ENCODE measurements at regions not wholly inside any gene's neighbourhood (a gene's known extent, or its start where the extent isn't known, plus 50 kb on each side); places are given as distances from the start of the nearest gene placed in this dataset.
"Not testable (repeated sequence)": the region's sequence is repeated elsewhere in the genome, so short reads cannot be mapped to it uniquely, and the experiment has no call there.

DNA sequence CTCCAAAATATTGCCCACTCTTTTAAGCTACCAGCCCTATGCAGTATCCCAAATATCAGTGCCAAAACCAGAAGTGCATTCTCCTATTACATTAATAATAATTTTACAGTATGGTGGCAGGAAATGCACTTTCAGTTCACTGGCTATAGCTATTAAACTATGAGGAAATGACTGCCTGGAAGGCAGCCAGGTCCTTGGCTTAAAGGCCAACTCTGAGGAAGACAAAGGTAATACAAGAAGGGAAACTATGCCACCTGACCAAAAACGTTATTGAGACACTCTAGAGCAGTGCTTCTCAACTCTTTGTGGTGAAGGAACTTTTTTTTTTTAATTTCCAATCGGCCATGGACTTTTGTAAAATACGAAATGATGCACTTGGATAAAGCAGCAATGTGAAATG is 133.6 kb upstream of the VAMP7 start:
- TF ChIP-seq ZNF274 (IDR thresholded peaks at IDR 0.05; ENCODE audit: low read depth, low read length): no peak
- H3K4me3 ChIP-seq (ENCODE audit: low read length): no peak overlapping the region

DNA sequence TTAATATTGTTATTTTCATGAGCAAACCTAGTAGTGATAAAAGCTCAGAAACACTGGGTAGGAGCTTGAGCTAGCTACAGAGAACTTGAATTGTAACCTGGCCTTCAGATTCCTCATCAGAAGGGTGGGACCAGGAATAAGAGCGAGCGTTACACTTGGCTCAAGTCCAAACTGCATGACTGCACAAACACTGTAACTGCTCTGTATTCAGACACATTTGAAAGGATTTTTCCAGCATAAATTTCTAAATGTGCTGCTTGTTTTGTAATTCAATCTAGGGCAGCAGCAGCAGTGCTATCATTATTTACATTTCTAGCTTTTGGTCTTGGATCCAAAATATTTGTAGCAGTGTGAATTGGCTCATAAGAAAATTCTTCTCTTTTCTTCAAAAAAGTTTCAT is 133.0 kb upstream of the TMLHE start:
- H3K4me3 ChIP-seq (ENCODE audit: low read length): no peak overlapping the region
- TF ChIP-seq ZNF274 (IDR thresholded peaks at IDR 0.05; ENCODE audit: low read depth, low read length): no peak

DNA sequence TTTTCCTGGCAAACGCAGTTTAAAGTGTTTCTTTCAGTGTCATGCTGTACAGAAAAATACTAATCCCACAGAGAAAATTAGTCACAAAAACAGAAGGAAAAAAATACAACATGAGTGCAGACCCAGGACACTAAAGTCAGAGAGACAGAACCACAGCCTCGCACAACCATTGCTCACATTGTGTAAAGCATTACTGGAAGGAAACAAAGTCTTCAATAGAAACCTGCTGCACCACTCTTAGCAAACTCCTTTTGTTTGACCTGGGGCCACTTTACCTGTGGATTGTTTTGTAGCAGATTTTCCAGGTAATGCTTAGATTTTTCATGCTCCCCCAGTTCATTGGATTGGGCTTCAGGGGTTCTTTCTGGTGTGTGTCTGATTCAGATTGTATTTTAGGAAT is 131.8 kb upstream of the TMLHE start:
- H3K4me3 ChIP-seq (ENCODE audit: low read length): no peak overlapping the region
- no peak for TF ChIP-seq ZNF274 (IDR thresholded peaks at IDR 0.05; ENCODE audit: low read depth, low read length)

DNA sequence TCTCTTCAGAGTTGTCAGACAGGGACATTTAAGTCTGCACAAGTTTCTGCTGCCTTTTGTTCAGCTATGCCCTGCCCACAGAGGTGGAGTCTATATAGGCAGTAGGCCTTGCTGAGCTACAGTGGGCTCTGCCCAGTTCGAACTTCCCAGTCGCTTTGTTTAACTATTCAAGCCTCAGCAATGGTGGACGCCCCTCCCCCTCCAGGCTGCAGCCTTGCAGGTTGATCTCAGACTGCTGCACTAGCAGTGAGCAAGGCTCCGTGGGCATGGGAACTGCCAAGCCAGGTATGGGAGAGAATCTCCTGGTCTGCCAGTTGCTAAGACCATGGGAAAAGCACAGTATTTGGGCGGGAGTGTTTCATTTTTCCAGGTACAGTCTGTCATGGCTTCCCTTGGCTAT is 115.6 kb upstream of the TMLHE start:
- H3K4me3 ChIP-seq (ENCODE audit: low read length): not testable (repeated sequence)

DNA sequence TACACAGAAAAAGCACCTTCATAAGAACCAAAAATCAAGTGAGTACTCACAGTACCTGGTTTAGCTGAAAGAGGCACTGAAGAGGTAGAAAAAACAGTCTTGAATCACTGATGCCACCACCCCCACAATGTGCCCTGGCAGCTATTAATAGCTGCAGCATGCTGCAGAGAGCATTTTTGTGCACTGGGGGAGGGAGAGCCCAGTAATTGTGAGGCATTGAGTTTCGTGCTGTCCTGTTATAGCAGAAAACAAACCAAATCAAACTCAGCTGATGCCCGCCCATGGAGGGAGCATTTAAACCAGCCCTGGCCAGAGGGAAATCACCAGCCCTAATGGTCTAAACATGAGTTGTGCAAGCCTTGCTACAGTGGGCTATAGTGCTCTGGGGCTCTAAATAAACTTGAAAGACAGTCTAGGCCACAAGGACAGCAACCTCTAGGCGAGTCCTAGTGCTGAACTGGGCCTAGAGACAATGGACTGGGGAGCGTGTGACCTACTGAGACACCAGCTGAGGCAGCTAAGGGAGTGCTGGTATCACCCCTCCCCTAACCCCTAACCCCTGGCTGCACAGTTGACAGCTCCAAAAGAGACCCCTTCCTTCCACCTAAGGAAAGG is 106.3 kb upstream of the TMLHE start:
- H3K4me3 ChIP-seq (ENCODE audit: low read length): no peak overlapping the region
- no peak for TF ChIP-seq ZNF274 (IDR thresholded peaks at IDR 0.05; ENCODE audit: low read depth, low read length)

DNA sequence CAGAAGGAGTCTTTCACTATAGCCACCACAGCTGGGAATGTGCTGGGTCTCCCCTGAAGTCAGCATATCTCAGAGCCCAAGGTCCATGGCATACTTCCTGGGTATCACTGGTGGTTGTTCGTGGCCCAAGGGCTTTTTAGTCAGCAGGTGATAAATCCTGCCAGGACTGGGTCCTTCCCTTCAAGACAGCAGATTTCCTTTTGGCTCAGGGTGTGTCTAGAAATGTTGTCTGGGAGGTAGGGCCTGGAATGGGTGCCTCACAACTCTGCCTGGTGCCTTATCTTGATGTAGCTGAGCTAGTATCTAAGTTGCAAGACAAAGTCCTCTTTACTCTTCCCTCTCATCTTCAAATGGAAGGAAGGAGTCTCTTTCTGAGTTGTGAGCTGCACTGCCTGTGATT is 102.4 kb upstream of the TMLHE start:
- no peak for TF ChIP-seq ZNF274 (IDR thresholded peaks at IDR 0.05; ENCODE audit: low read depth, low read length)
- no peak overlapping the region for H3K4me3 ChIP-seq (ENCODE audit: low read length)

DNA sequence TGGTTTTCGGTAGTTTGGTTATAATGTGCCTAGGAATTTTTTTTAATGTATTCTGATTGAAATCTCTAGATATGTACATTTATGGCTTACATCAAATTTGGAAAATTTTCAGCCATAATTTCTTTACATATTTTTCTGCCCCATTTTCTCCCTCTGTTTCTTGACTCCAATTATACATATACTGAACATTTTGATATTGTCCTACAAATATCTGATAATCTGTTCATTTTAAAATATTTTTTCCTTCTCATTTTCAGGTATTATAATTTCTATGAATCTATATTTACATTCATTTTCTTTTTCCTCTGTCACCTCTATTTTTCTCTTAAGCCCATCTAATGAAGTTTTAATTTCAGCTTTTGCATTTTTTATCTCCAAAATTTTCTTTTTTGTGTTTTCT is 82.7 kb upstream of the TMLHE start:
- no peak overlapping the region for H3K4me3 ChIP-seq (ENCODE audit: low read length)
- no peak for TF ChIP-seq ZNF274 (IDR thresholded peaks at IDR 0.05; ENCODE audit: low read depth, low read length)

DNA sequence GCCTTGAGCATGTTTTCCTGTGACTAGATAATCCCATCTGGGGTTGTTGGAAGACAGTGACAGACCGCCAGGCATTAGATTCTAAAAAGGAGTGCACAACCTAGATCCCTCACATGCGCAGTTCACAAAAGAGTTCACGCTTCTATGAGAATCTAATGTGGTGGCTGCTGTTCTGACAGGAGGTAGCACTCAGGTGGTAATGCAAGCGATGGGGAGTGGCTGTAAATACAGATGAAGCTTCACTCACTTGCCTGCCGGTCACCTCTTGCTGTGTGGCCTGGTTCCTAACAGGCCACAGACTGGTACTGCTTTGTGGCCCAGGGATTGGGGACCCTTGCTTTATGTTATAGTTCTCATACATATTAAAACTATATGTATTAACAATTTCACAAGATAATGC is 81.9 kb upstream of the TMLHE start:
- H3K4me3 ChIP-seq (ENCODE audit: low read length): no peak overlapping the region
- TF ChIP-seq ZNF274 (IDR thresholded peaks at IDR 0.05; ENCODE audit: low read depth, low read length): no peak

DNA sequence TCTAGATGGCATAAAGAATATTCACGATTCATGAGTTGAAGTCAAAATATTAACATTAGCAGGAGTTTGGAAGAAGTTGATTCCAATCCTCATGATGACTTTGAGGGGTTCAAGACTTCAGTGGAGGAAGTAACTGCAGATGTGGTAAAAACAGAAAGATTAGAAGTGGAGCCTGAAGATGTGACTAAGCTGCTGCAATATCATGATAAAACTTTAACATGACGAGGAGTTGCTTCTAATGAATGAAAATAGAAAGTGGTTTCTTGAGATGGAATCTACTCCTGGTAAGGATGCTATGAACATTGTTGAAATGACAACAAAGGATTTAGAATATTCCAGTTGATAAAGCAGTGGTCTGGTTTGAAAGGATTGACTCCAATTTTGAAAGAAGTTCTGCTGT is 70.1 kb upstream of the TMLHE start:
- TF ChIP-seq ZNF274 (IDR thresholded peaks at IDR 0.05; ENCODE audit: low read depth, low read length): no peak

DNA sequence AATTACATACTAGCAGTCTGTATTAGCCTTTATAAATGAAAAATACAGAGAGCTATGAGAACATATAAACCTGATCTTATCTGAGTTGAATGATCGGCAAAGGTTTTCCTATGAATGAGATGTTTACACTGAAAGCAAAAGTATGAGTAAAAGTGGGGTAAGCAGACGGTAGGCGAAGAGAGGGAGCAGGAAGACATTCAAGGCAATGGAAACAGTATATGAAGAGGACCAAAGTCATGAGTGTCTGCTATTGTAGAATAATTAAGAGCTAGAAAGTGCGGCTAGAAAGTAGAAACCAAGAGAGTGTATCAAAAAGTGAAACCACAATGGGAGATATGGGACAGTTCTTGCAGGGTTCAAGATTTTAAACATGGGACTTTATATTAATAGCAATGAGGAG is 67.0 kb upstream of the TMLHE start:
- H3K4me3 ChIP-seq (ENCODE audit: low read length): no peak overlapping the region
- TF ChIP-seq ZNF274 (IDR thresholded peaks at IDR 0.05; ENCODE audit: low read depth, low read length): no peak

More for the DNA sequence above, 70.1 kb upstream of the TMLHE start:
- H3K4me3 ChIP-seq (ENCODE audit: low read length): no peak overlapping the region

DNA sequence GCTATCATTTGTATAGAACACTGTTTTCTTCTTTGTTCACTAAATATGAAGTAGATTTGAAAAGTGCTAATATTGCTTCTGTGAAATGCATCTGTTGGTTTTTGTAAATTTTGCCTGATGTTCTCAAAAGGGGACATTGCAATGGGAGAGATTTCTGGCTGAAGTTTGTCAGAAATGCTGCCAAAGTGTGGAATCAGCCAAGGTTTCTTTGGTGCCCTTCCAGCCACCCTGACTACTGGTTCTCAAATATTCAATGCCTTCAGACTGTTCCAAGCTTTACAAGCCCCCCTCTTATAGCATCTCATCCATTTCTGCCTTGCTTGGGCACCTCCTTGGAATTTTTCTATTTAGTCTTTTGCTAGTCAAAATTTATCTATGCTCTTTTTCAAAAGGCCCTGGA is 60.6 kb upstream of the TMLHE start:
- TF ChIP-seq ZNF274 (IDR thresholded peaks at IDR 0.05; ENCODE audit: low read depth, low read length): no peak
- no peak overlapping the region for H3K4me3 ChIP-seq (ENCODE audit: low read length)

DNA sequence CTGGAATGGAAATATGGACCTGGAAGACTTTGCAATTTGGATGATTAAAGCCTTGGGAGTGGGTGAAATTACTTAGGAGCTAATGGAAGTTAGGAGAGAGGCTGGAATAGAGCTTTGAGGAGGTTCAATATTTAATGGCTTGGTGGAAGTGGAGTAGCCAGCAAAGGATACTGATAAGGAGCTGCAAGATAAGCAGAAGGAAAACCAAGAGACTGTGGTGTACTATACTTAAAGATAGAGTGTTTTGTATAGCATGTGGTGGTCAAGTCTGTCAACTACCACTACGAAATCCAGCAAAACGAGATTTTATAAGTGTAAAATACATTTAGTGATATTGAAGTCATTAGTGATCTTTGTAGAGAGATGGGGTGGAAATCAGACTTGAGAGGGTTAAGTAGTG is 54.0 kb upstream of the TMLHE start:
- H3K4me3 ChIP-seq (ENCODE audit: low read length): no peak overlapping the region
- no peak for TF ChIP-seq ZNF274 (IDR thresholded peaks at IDR 0.05; ENCODE audit: low read depth, low read length)
